ENCODE measurements at regions not wholly inside any gene's neighbourhood (a gene's known extent, or its start where the extent isn't known, plus 50 kb on each side); places are given as distances from the start of the nearest gene placed in this dataset.

DNA sequence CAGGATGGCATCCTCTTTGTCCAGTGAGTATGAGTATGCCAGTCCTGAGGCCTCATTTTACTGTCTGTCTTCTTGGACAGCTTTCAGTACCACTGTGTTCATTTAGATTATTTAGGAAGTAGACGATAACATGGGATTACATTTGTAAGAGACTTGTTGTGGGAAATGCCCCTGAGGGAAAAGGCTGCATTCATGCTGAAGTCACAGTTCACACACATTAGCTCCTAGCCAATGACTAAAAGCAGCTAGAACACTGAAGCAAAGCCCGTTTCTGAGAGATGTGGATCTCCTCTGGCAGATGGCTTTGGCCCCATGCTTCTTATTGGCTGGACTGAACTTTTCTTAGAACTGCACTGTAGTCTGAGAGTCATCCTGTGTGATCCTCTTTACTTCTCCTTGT, 242.4 kb downstream of the FAM76B start:
- no peak for TF ChIP-seq POLR2A (IDR thresholded peaks at IDR 0.05)
- TF ChIP-seq, protein P1, sequence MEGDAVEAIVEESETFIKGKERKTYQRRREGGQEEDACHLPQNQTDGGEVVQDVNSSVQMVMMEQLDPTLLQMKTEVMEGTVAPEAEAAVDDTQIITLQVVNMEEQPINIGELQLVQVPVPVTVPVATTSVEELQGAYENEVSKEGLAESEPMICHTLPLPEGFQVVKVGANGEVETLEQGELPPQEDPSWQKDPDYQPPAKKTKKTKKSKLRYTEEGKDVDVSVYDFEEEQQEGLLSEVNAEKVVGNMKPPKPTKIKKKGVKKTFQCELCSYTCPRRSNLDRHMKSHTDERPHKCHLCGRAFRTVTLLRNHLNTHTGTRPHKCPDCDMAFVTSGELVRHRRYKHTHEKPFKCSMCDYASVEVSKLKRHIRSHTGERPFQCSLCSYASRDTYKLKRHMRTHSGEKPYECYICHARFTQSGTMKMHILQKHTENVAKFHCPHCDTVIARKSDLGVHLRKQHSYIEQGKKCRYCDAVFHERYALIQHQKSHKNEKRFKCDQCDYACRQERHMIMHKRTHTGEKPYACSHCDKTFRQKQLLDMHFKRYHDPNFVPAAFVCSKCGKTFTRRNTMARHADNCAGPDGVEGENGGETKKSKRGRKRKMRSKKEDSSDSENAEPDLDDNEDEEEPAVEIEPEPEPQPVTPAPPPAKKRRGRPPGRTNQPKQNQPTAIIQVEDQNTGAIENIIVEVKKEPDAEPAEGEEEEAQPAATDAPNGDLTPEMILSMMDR (IDR thresholded peaks at IDR 0.05): no peak

Data from Peyer's patch (tissue), 4 donors.